Osteoblast (primary cell): ENCODE measurements at regions not wholly inside any gene's neighbourhood (a gene's known extent, or its start where the extent isn't known, plus 50 kb on each side); places are given as distances from the start of the nearest gene placed in this dataset.

ENCODE experiments used
- DNase-seq: peaks from one replicate; pipeline ENCODE4 v3.0.0; 2011; ENCODE audit warnings: low spot score, mixed read lengths; ENCODE audit not compliant: insufficient read length; ENCODE audit errors: missing footprints
- H2AFZ ChIP-seq: 2 replicates; pipeline ENCODE4 v1.6.0; 2011; ENCODE audit warnings: mild to moderate bottlenecking, low read length
- H3K27ac ChIP-seq: 2 replicates; pipeline ENCODE4 v1.5.1; 2011; ENCODE audit warnings: mild to moderate bottlenecking, low read depth, low read length, moderate library complexity
- H3K27me3 ChIP-seq: 2 replicates; pipeline ENCODE4 v1.6.0; 2012; ENCODE audit warnings: mild to moderate bottlenecking, control low read depth, inconsistent platforms, low read length, moderate library complexity; ENCODE audit not compliant: insufficient read depth
- H3K36me3 ChIP-seq: 2 replicates; pipeline ENCODE4 v1.5.1; 2011; ENCODE audit warnings: mild to moderate bottlenecking, low read length, control low read depth, moderate library complexity; ENCODE audit not compliant: insufficient read depth
- H3K4me1 ChIP-seq: 2 replicates; pipeline ENCODE4 v1.5.1; 2011; ENCODE audit warnings: mild to moderate bottlenecking, low read length, control low read depth, moderate library complexity; ENCODE audit not compliant: insufficient read depth
- H3K4me2 ChIP-seq: 2 replicates; pipeline ENCODE4 v1.6.0; 2011; ENCODE audit warnings: mild to moderate bottlenecking, low read length; ENCODE audit not compliant: insufficient read depth
- H3K4me3 ChIP-seq: fragments of 200-600 bp; sonication (generic); 3 replicates; pipeline ENCODE4 v1.5.1; 2012; ENCODE audit warnings: mild to moderate bottlenecking, low read length, inconsistent platforms; ENCODE audit not compliant: insufficient read depth
- H3K79me2 ChIP-seq: 2 replicates; pipeline ENCODE4 v1.6.0; 2012; ENCODE audit warnings: mild to moderate bottlenecking, low read length, control low read depth, inconsistent platforms; ENCODE audit not compliant: insufficient read depth
- H3K9me3 ChIP-seq: 2 replicates; pipeline ENCODE4 v1.5.1; 2011; ENCODE audit warnings: low read depth, low read length, control low read depth
- H4K20me1 ChIP-seq: 2 replicates; pipeline ENCODE4 v1.6.0; 2012; ENCODE audit warnings: mild to moderate bottlenecking, low read length, control low read depth; ENCODE audit not compliant: insufficient read depth
- TF ChIP-seq, protein P1 (sequence below): IDR thresholded peaks from 2 replicates; pipeline ENCODE4 v1.5.1; 2011; ENCODE audit warnings: mild to moderate bottlenecking, low read depth, low read length, moderate library complexity; ENCODE audit errors: extremely low read depth

- no peak overlapping the region for H3K4me2 ChIP-seq
- no peaks in the 10 kb centered on the region for H4K20me1 ChIP-seq
- H3K79me2 ChIP-seq = no peaks in the 10 kb centered on the region
- no peak for DNase-seq
- no peak overlapping the region for H2AFZ ChIP-seq
- no peak overlapping the region for H3K27ac ChIP-seq
- no peaks in the 10 kb centered on the region for H3K36me3 ChIP-seq
- H3K9me3 ChIP-seq = no peaks in the 10 kb centered on the region
- TF ChIP-seq, protein P1, sequence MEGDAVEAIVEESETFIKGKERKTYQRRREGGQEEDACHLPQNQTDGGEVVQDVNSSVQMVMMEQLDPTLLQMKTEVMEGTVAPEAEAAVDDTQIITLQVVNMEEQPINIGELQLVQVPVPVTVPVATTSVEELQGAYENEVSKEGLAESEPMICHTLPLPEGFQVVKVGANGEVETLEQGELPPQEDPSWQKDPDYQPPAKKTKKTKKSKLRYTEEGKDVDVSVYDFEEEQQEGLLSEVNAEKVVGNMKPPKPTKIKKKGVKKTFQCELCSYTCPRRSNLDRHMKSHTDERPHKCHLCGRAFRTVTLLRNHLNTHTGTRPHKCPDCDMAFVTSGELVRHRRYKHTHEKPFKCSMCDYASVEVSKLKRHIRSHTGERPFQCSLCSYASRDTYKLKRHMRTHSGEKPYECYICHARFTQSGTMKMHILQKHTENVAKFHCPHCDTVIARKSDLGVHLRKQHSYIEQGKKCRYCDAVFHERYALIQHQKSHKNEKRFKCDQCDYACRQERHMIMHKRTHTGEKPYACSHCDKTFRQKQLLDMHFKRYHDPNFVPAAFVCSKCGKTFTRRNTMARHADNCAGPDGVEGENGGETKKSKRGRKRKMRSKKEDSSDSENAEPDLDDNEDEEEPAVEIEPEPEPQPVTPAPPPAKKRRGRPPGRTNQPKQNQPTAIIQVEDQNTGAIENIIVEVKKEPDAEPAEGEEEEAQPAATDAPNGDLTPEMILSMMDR = no peak
- no peak overlapping the region for H3K4me3 ChIP-seq
- H3K27me3 ChIP-seq = no peaks in the 10 kb centered on the region
- no peaks in the 10 kb centered on the region for H3K4me1 ChIP-seq
Observed at GRCh38 chr1:221180704-221181368, 301.6 kb downstream of the HLX start.

DNA sequence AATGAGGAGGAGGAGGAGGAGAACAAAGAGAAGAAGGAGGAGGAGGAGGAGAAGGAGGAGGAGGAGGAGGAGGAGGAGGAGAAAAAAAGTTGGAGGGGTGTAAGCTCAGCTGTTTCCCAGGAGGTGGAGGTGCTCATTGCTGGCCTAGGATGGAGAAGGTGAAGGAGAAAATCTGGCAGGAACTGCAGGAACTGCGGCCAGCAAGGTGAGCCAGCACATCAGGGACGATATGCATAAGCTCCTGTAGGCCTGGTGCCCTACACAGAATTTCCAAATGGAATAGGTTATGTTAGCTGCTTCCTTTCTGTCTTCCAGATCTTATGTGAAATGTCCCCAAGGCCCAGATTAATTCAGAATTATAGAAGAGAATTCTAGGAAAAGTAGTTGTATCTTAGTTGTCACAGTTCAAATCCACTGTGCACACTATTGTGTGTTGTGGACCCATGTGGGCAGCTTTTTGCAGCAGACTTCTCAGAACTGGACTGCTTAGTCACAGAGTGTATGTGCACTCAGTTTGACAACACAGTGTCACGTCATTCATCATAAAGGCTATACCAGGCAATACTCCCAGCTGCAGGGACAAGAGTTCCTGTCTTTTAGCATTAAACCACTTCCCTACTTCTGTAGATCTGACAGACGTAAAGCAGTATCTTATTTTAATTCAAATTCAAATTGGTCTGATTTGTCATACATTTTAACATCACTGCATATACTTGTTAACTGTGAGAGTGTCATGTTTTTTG lies 303.7 kb downstream of the HLX start:
- H3K4me1 ChIP-seq = no peaks in the 10 kb centered on the region
- H3K9me3 ChIP-seq = no peaks in the 10 kb centered on the region
- TF ChIP-seq, protein P1 = no peak
- no peaks in the 10 kb centered on the region for H3K27me3 ChIP-seq
- no peaks in the 10 kb centered on the region for H3K36me3 ChIP-seq
- no peak overlapping the region for H3K27ac ChIP-seq
- no peak overlapping the region for H3K4me2 ChIP-seq
- no peaks in the 10 kb centered on the region for H4K20me1 ChIP-seq
- DNase-seq = no peak
- no peak overlapping the region for H2AFZ ChIP-seq
- no peaks in the 10 kb centered on the region for H3K79me2 ChIP-seq
- no peak overlapping the region for H3K4me3 ChIP-seq

- Histone ChIP-seq H3K36me3 (no peaks in the 10 kb centered on the region), H3K4me2 (no peak overlapping the region), H3K27me3 (no peaks in the 10 kb centered on the region), H3K4me3 (no peak overlapping the region), H3K4me1 (no peaks in the 10 kb centered on the region), H3K9me3 (no peaks in the 10 kb centered on the region), H4K20me1 (no peaks in the 10 kb centered on the region), H3K79me2 (no peaks in the 10 kb centered on the region), H3K27ac (no peak overlapping the region), H2AFZ (no peak overlapping the region)
- TF ChIP-seq, protein P1 = no peak
- peak; percentile 17 for DNase-seq
Observed at GRCh38 chr1:221184131-221184794, 305.0 kb downstream of the HLX start.

DNA sequence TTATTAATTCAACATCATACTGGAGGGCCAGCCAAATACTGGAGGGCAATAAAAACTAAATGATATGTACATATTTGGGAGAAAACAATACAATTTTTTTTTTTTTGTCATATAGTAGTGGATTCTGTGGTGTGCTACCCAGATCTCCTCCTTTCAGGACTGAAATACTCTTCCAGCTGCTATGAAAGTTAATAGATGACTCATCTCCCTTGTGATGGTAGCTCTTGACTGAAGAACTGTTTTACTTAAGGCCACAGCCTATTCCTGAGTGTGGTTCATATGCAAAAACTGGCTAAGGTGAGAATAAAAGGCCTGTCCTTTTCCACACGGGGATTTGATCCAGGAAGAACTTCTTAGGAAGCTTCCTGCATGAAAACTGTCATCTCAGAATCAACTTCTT lies 307.9 kb downstream of the HLX start:
- H3K27ac ChIP-seq = no peak overlapping the region
- no peaks in the 10 kb centered on the region for H3K79me2 ChIP-seq
- no peak for DNase-seq
- no peaks in the 10 kb centered on the region for H3K4me1 ChIP-seq
- TF ChIP-seq, protein P1 = no peak
- no peaks in the 10 kb centered on the region for H3K9me3 ChIP-seq
- no peaks in the 10 kb centered on the region for H3K36me3 ChIP-seq
- H3K4me2 ChIP-seq = no peak overlapping the region
- H2AFZ ChIP-seq = no peak overlapping the region
- H3K27me3 ChIP-seq = no peaks in the 10 kb centered on the region
- H3K4me3 ChIP-seq = no peak overlapping the region
- no peaks in the 10 kb centered on the region for H4K20me1 ChIP-seq
